ENCODE measurements at regions not wholly inside any gene's neighbourhood (a gene's known extent, or its start where the extent isn't known, plus 50 kb on each side); places are given as distances from the start of the nearest gene placed in this dataset.

DNA sequence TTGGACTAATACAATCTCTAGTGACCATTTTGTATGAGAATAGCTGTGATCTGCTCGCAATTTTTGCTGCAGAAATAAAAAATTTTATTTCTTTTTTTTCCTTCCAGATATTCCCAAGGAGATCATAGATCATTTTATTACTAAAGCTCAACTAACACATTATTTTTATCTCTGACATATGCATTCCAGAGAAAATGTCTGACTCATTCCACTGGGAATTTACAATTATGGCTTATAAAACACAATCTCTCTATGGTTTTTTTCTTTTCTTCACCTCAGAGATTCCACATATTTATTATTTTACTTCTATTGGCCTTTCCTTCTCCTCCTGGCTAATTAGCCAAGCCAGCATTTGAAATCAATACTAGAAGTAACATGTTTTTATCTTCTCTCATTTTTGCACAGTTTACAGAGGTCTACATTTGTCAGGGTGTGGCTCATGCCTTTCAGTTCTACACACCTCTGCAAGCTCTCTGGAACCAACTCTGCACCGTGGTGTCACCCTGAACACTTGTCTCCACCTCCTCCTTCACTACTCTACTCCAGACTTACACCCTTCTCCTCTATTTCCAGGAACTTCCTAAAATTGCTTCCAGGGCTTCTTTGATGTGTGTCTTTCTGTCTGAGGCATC, 59.8 kb upstream of the GPM6A start:
- ChIA-PET CTCF (no interaction called here), POLR2A (no interaction called here)

DNA sequence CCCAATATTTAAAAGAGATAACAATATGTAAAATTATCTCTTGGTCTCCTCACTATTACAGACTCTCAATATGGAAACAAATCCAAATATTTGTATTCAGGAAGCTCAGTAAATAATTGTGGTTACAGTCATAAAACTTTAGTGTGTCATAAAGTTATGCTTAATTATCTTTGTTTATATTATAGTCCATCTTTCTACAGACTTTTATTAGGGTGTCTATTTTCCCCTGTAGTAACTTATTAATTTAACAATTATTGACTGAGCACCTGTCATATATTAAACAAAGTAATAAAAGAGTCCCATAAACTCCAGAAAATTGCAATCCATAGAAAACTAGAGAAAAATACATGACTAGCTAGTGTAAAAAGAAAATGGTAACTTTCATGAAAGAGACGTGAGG, 61.6 kb upstream of the GPM6A start:
- ChIA-PET POLR2A (no interaction called here), CTCF (no interaction called here)

DNA sequence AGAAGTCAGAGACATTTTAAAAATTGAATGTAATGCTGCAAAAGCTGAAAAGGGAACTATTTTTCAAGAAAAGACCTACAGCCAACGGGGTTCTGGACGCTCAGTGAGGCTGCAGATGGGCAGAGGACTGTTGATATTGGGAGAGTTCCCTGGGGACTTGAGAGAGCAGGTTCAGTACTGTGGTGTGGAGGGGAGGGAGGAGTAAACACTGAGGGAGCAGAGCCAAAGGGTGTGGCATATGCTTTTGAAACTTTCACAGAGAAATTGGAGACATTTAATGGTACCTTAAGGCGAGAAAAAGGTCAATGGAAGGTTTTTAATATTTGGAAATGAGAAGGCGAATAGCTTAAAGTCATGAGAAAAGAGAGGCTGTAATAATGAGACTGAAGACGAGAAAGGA, 62.2 kb upstream of the GPM6A start:
- CTCF ChIA-PET: no interaction called here
- POLR2A ChIA-PET: no interaction called here

DNA sequence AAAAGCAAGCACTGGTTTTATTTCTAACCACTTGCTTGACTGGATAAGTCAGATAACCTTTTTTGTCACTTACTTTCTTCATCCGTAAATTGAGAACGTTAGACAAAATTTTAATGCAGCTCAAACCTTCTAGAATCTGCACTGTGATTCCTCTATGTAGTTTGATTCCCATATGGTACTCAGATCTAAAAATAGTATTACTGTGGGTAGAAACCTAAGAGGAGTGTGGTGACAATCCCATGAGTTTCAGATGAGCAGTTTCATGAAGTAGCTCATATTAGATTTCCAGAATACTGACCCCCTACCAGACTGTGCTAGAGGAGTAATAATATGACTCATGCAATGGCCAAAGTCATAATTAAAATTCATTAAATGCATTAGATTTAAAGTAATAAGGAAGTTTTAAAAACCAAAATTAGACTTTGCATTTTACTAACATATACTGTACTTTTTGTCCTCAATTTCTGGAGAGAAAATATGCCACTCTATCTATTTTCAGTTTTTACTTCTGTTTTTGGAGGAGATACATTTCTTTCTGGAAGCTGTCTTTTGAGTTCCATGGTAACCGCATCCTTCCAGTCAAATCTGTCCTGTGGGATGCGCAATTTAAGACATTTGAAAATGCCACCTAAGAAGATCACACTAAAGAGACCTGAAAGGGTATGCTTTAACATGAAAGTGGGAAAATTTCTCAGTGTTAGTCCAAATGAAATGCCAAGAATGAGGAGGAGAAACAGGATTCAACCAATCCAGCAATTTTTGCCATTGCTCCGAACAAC, 64.1 kb upstream of the GPM6A start:
- ChIA-PET POLR2A (no interaction called here), CTCF (no interaction called here)

DNA sequence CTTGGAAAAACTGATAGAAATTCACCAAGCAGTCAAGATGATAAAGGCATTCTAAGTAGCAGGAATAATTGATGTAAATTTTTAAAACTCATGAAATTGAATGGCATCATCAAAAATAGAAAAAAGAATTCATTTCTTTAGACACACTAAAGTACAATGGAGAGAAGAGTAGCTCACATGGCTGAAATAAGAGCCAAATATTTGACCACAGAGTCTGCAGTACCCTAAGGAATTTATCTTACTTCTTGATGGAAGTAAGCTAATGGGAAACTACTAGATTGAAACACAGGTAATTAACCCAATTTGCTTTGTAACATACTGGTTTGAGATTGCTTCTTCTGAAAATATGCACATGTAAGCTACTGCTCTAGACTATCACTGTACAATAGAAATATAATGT, 70.8 kb upstream of the GPM6A start:
- POLR2A ChIA-PET: no interaction called here
- CTCF ChIA-PET: no interaction called here

DNA sequence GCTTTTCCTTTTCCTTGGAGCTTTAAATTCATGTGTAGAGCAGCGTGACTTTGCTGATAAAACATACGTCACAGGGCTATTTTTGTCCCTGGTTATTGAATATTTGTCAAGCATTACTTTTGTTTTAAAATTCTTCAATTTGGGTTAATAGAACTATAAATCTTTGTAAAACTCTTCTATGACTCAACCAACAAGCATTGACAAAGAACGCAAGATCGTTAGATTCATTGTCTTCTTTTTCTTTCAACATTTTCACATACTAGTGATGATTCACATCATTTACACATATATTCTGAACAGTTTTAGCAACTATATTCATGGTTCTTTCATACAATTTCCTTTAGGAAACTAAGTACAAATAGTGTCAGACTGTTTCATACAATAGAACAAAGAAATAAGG, 72.0 kb upstream of the GPM6A start:
- POLR2A ChIA-PET: no interaction called here
- CTCF ChIA-PET: no interaction called here

DNA sequence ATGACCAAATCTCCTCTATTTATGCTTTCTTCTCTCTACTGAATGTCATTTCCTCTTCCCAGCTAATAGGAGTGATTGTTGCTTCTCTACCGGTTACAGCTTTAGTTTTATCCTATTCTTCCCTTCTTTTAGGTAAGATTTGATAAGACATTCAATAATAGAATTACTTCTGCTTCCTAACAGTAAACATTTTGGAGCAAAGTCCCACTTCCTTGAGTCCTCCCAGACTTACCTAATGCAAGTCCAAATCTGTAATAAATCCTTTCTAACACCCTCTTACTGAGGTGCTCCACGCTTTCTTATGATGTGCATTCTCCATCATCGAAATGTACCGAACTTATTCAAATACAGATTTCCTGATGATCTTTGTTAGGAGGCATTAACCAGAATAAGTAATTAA, 79.2 kb upstream of the GPM6A start:
- POLR2A ChIA-PET: no interaction called here
- CTCF ChIA-PET: no interaction called here

DNA sequence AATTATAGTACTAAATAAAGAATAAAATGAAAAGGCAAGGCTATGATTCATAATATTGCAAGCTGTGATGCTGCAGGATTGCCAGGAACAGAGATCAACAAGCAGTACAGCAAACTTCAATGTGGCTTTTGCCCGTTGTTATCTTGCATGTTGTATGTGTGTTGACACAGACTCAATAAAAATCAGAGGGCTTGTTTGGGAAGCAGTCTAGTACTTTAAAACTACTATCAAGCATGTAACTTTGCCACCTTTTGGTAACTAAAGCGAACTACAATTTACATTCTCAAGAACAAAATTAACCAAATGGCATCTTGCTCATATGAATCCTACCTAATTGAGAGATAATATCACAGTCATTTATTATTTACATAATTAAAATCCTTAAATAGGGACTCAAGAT, 79.8 kb upstream of the GPM6A start:
- ChIA-PET POLR2A (no interaction called here), CTCF (no interaction called here)

DNA sequence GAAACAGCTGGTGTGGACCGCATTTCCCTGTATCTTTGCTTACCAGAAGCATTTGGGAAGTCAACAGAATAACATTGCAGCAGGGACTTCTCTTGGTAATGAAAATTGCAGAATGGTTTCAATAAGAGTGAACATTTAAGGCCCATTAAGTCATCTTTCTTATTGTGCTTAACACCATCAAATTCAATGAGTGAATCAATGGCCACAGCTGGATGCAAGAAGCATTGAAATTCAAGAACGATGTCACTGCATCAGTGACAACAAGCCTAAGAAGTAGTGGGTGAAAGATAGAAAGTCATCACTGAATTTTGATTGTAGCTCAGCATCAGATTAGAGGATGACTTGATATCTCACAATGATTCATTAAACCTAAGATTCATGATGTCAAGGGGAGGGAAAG, 93.9 kb upstream of the GPM6A start:
- ChIA-PET CTCF (no interaction called here), POLR2A (no interaction called here)

DNA sequence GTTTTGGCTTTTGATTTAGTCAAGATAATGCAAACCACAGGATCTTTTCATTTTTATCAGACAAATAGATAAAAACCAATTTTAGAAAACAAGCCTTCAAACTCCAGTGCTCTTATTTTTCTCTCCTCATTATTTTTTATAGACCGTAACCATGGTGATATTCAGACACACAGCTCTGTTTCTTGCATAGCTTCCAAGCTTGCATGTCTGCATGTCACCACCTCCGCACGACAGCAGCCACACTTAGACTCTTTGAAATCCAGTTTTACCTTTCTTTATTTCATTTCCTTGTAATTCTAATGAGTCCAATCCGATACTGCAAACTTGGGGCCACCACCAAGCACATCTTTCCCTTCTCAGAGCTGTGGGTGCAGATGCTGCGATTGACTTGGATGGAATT, 94.3 kb upstream of the GPM6A start:
- POLR2A ChIA-PET: no interaction called here
- CTCF ChIA-PET: no interaction called here

DNA sequence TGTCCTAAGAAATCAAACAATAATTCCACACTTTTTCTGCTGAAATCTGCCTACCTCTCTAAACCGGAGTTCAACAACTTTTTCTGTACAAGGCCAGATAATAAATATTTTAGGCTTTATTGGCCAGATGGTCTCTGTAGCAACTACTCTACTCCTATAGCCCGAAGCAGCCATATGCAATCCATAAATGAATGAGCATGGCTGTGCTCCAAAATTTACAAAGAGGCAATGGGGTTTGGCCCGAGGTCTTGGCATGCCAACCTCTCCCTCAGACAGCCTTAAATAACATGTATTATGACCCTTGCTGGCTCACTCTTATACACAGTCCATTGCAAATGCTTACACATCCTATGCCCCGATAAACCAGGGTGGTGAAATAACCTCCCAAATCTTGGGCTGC, 98.6 kb upstream of the GPM6A start:
- CTCF ChIA-PET: no interaction called here

DNA sequence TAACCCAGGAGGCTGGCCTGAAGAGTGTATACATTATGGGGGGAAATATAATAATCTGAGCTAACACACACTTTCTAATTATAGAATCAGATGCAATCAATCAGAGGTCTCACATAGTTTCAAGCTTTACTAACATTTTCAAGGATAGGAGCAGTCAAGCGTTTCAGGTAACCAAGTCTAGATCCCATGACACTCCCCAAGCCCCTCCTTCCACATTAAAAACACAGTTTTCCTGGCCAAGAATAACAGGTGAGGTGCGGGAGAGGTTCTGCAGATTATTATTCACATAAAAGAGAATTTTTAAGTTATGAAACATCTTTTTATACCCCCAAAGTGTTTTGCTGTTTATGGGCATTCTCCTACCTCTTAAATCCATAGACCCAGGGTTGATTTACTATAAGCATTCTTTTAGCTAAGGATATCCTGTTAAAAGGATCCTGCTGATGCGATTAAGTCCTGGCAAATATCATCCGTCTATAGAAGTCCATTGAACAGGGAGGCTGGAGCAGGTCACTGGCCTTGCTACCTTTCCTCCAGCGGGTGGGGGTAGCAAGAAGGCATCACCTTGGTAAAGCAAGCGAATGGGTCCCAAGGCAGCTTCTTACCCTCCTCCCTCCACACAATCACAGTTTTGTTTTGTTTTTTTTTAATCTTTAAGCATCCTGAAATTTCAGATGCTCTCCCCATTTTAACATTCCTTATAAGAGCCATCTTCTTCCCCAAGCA, 104.7 kb upstream of the GPM6A start:
- POLR2A ChIA-PET: no interaction called here

More for the DNA sequence above, 98.6 kb upstream of the GPM6A start:
- POLR2A ChIA-PET: interaction anchor here (0.6 kb wide), 1 partner anchor 1408 kb away, joined by 11 read pairs; no protein-coding TSS in a partner anchor

DNA sequence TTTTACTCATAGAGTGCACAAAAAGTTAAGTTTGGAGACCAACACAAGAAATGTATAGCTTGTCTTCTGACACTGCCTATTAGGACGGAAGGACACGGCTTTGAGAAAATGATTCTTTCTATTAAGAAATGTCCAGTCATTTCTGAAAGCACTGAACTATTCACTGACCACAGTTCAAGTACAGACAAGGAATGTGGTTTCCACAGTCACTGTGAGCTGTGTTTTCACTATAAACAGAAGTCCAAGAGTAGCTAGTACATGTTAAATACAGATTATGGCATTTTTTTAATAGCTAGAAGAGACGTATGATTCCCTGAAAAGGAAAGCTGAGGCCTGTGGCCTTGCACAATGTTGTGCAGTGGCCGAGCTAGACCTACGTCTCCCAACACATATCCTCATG, 115.1 kb upstream of the GPM6A start:
- ChIA-PET POLR2A (no interaction called here), CTCF (no interaction called here)

More for the DNA sequence above, 104.7 kb upstream of the GPM6A start:
- CTCF ChIA-PET: no interaction called here

DNA sequence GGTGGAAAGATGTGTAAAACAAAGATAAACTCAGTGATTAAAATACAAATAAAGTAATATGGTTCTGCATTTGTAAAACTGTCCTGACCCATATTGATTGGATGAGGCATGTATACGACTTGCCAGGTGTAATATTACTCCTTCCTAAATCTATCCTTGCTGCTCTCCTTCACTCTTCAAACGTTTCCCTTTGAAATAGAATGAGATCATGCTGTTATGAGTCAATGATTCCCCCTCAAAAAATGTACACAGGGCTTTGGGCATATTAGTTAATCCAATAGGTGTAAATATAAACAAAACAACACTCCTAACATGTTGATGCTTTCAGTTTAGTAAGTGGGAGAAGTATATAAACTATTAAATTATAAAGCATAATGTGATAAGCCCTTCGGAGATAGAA, 117.4 kb upstream of the GPM6A start:
- CTCF ChIA-PET: no interaction called here
- POLR2A ChIA-PET: no interaction called here

DNA sequence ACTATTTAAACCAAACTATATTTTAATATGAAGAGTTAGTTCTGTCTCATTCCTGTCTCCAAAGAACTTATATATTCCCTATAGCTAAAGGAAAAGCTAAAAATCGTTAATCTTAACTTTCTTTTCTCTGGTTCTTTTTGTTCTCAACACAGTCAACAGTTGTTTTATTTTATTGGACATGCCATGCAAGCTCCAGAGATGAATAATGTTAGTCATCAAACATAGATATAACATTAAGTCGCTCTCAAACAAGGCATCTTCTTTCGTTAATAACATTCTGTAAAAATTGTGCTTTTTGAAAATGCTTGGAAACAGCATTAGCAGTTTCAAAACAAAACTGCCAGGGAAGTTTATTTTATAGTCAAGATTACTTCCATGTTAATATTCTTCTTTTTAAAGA, 117.9 kb upstream of the GPM6A start:
- ChIA-PET POLR2A (no interaction called here), CTCF (interaction anchor here (0.6 kb wide), 1 partner anchor 11 kb away, joined by 5 read pairs; no protein-coding TSS in a partner anchor)

DNA sequence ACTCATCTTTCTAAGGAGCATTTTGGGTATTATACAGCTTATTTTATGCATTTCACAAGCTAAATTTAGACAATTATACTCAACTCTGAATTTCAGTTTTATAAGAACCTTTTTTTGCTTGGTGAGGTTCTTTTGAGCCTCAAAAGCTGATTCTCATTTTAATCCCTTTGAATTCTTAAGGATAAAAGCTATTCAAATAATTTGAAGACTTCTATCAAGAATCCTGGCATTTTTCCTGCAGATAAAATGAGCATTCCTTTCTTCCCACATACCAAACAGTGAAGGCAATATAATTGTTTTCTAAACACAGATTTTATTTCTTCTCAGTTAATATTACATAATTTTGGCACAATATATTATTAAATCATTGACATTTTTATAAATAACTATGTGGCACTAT, 118.4 kb upstream of the GPM6A start:
- POLR2A ChIA-PET: no interaction called here
- CTCF ChIA-PET: interaction anchor here (0.6 kb wide), 1 partner anchor 11 kb away, joined by 5 read pairs; no protein-coding TSS in a partner anchor

DNA sequence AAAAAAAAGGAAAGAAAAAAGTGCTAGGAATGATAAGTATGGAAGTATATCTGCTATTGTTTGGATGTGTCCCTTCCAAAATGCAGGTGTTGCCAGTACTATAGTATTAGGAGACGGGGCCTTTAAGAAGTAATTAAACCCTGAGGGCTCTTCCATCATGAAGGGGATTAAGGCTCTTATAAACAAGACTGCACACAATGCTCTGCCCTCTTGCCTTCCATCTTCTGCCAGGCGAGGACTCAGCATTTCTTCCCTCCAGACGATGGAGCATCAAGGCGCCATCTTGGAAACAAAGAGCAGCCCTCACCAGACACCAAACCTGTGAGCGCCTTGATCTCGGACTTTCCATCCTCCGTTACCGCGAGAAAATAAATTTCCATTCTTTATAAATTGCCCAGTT, 120.1 kb upstream of the GPM6A start:
- CTCF ChIA-PET: no interaction called here
- POLR2A ChIA-PET: no interaction called here

DNA sequence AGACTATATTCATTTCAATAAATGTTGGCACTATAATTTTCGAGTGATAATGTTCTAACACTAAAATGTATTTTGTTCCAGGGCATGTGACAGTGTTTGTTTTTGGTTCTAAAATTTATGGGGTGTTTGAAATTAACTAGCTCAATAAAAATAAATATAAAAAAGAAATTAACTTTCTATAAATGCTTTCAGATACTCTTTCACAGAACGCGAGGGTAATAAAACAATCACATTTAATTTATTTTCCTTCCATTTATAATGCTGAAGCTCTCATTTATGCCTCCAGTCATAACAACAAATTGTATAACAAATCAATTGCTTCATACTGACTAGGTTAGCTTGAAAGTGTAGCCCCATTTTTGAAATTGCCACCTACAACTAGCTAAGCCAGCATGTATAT, 122.4 kb upstream of the GPM6A start:
- CTCF ChIA-PET: no interaction called here
- POLR2A ChIA-PET: no interaction called here

DNA sequence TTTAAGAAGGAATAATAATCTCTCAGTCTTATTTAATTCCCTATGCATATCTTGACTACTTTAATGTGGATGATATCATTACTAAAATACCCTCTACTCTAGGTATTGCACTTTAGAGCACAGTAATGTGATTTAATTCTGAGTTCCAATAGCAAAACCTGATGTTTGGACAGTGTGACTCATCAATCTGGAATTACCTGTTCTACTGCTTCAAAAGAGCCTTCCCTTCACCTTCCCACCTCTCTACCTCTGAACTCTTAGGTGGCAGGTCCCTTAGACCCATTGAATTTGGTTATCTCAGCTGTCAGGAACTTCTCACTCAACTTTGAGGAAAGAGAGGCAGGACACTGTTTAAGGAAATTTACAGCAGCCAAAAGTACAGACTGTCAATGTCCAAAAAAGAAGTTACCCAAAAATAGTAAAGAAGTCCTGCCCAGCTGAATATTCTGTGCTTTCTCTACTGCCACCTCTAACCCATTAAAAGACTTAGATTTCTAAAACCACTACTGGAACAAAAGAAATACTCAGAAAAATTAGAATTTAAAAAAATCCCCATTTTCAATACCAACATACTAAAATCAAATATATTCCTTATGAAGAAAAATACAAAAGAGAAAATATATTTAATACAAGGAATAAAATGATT, 123.1 kb upstream of the GPM6A start:
- CTCF ChIA-PET: no interaction called here
- POLR2A ChIA-PET: no interaction called here

DNA sequence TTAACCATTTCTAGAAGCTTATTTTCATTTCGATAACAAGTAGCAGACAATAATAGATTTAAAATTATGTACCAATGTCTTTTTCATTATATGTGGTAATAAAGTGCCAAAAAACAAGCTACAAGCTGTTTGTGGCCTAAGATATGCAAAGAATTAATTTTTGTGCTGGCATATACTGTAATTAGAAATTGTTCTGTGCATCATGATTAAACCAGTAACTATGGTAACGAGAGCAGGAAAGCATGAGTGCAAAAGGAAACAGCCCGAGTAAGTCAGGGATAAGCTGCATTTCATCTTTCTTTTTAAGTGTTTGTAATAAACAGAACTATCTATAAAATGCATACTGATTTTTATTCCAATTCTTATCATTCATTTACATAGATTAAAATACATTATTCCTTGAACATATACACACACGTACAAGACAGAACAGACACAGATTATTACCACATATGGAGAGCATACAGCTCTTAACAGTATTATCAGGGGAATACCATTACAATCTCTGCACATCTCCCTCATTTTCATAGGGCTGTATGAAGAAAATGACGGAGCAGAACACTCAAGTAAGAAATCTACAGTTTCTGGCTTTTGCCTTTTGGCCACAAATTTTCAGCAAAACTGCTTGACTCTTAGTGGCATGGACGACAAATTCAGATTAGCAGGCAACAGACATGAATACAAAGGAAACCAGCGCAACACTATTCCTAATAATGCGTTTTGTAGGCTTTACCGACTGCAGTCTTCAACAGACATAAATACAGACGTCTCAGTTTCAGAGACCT, 121.3 kb upstream of the WDR17 start:
- ChIA-PET CTCF (no interaction called here), POLR2A (no interaction called here)

Measured in activated CD8-positive, alpha-beta memory T cell treated with anti-CD3 and anti-CD28 coated beads for 36 hours (primary cell).